ENCODE measurements at regions not wholly inside any gene's neighbourhood (a gene's known extent, or its start where the extent isn't known, plus 50 kb on each side); places are given as distances from the start of the nearest gene placed in this dataset.
"Not testable (repeated sequence)": the region's sequence is repeated elsewhere in the genome, so short reads cannot be mapped to it uniquely, and the experiment has no call there.

GRCh38 chr4:79831701-79832514 is 241.1 kb downstream of the ANTXR2 start:
- Histone ChIP-seq H3K4me3 (no peak overlapping the region), H3K27me3 (no peaks in the 10 kb centered on the region), H3K4me1 (no peaks in the 10 kb centered on the region), H3K36me3 (no peaks in the 10 kb centered on the region), H3K9me3 (no peaks in the 10 kb centered on the region), H3K27ac (no peak overlapping the region)
- TF ChIP-seq, protein P1, sequence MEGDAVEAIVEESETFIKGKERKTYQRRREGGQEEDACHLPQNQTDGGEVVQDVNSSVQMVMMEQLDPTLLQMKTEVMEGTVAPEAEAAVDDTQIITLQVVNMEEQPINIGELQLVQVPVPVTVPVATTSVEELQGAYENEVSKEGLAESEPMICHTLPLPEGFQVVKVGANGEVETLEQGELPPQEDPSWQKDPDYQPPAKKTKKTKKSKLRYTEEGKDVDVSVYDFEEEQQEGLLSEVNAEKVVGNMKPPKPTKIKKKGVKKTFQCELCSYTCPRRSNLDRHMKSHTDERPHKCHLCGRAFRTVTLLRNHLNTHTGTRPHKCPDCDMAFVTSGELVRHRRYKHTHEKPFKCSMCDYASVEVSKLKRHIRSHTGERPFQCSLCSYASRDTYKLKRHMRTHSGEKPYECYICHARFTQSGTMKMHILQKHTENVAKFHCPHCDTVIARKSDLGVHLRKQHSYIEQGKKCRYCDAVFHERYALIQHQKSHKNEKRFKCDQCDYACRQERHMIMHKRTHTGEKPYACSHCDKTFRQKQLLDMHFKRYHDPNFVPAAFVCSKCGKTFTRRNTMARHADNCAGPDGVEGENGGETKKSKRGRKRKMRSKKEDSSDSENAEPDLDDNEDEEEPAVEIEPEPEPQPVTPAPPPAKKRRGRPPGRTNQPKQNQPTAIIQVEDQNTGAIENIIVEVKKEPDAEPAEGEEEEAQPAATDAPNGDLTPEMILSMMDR (IDR thresholded peaks at IDR 0.05) = no peak
- TF ChIP-seq POLR2A (IDR thresholded peaks at IDR 0.05) = no peak
- DNase-seq = no peak

DNA sequence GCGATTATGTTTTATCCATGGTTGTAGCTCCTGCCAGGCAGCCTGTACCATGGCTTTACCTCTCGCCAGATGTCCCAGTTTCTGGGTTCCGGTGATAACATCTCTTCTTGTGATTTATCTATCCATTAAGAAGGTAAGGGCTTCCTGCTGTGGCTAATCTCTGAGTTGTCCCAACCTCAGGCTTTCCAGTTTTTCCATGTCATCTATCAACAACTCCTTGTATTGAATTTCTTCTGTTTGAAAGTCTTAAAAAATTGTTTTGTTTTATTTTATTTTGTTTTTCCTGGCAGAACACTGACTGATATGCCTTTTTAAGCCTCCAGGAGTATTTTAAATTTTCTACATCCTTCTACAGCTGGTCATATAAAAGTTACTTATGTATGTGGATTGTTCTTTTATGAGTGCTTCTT is 241.9 kb downstream of the ANTXR2 start:
- H3K4me3 ChIP-seq = no peak overlapping the region
- no peak overlapping the region for H3K27ac ChIP-seq
- no peaks in the 10 kb centered on the region for H3K9me3 ChIP-seq
- H3K36me3 ChIP-seq = no peaks in the 10 kb centered on the region
- no peaks in the 10 kb centered on the region for H3K27me3 ChIP-seq
- no peak for DNase-seq
- H3K4me1 ChIP-seq = no peaks in the 10 kb centered on the region
- TF ChIP-seq, protein P1 (IDR thresholded peaks at IDR 0.05) = no peak
- TF ChIP-seq POLR2A (IDR thresholded peaks at IDR 0.05) = no peak

GRCh38 chr4:79827283-79827682 is 245.7 kb downstream of the ANTXR2 start:
- H3K4me3 ChIP-seq = no peak overlapping the region
- no peak overlapping the region for H3K27ac ChIP-seq

DNA sequence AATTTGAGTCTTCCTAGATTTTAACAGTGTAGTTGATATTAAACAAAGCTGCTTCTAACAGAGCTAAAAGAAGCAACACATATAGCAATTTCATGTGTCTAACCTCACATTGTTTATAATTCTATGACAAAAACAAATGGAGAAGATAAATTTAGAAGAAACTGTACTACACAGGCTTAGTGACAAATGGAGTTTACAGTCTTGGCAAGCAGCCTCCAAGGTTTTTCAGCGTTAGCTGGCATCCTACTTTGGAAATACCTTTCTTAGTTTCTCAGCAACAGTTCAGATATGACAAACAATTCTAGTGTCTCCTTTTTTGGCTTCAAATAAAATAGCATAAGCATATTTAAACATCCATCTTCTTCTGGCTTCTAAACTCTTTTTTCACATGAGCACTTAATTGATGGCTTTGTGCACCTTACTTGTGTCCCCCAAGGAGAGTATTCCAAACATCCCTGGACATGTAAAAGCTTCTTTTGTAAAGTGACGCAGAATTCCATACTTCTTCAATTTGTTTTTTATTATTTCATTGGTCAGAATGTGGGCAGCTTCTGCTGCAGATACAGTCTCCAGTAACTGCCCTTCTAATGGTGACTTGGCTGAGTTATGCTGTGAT is 249.8 kb downstream of the ANTXR2 start:
- no peak for DNase-seq
- H3K4me3 ChIP-seq = no peak overlapping the region

More at GRCh38 chr4:79827283-79827682, 245.7 kb downstream of the ANTXR2 start:
- TF ChIP-seq, protein P1 (IDR thresholded peaks at IDR 0.05) = no peak
- TF ChIP-seq POLR2A (IDR thresholded peaks at IDR 0.05) = no peak
- H3K9me3 ChIP-seq = no peaks in the 10 kb centered on the region
- DNase-seq = no peak
- no peaks in the 10 kb centered on the region for H3K4me1 ChIP-seq
- H3K36me3 ChIP-seq = no peaks in the 10 kb centered on the region
- no peaks in the 10 kb centered on the region for H3K27me3 ChIP-seq

DNA sequence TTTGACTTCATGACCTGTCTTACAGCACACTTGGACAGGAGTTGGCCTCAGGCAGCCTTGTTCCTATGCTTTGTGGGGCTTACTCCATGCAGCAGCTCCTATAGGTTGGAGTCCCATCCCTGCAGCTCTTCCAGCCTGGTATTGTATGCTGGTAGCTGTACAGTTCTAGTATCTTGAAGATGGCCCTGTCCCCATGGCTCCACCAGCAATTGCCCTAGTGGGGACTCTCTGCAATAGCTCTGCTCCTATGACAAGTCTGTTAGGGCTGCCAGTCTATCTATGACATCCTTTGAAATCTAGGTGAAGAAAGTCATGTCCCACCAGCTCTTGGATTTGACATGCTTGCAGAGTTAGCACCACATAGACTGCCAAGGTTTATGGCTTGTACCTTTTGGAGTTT is 252.6 kb downstream of the ANTXR2 start:
- H3K27ac ChIP-seq = no peak overlapping the region
- no peaks in the 10 kb centered on the region for H3K36me3 ChIP-seq
- H3K9me3 ChIP-seq = no peaks in the 10 kb centered on the region
- DNase-seq = no peak
- no peaks in the 10 kb centered on the region for H3K4me1 ChIP-seq
- TF ChIP-seq, protein P1 (IDR thresholded peaks at IDR 0.05) = no peak
- TF ChIP-seq POLR2A (IDR thresholded peaks at IDR 0.05) = no peak
- no peaks in the 10 kb centered on the region for H3K27me3 ChIP-seq
- H3K4me3 ChIP-seq = no peak overlapping the region

More for the DNA sequence above, 249.8 kb downstream of the ANTXR2 start:
- peak overlapping the region in 1 of 4 donors; percentile 50 for H3K27ac ChIP-seq
- no peaks in the 10 kb centered on the region for H3K36me3 ChIP-seq
- H3K9me3 ChIP-seq = no peaks in the 10 kb centered on the region
- H3K27me3 ChIP-seq = no peaks in the 10 kb centered on the region
- TF ChIP-seq, protein P1 (IDR thresholded peaks at IDR 0.05) = no peak
- TF ChIP-seq POLR2A (IDR thresholded peaks at IDR 0.05) = no peak
- H3K4me1 ChIP-seq = no peaks in the 10 kb centered on the region

GRCh38 chr4:79807933-79808332 is 265.1 kb downstream of the ANTXR2 start:
- H3K9me3 ChIP-seq, H3K27me3 ChIP-seq, H3K4me1 ChIP-seq, DNase-seq, H3K4me3 ChIP-seq, H3K36me3 ChIP-seq, H3K27ac ChIP-seq: not testable (repeated sequence)
